GM12878 (cell line): ENCODE measurements at regions not wholly inside any gene's neighbourhood (a gene's known extent, or its start where the extent isn't known, plus 50 kb on each side); places are given as distances from the start of the nearest gene placed in this dataset.

Source experiments
- ATAC-seq: fragments of 200-7000 bp; cut with Tn5 transposase; 3 replicates; pipeline ENCODE4 v1.9.1; 2020; ENCODE audit warnings: mild to moderate bottlenecking, moderate library complexity
- BruUV-seq: library from RNA; stranded (reverse); fragments of 400-500 nt; replicated peaks from 2 replicates; lab custom pipeline; 2021; lab: Mats Ljungman, UMichigan
- CTCF ChIA-PET: fragments of 300-600 bp; sonication (Branson Sonifier 250); formaldehyde crosslinking; extraction: SDS; loops from one replicate; lab custom pipeline; 2021; ENCODE audit warnings: inconsistent platforms; lab: Yijun Ruan, JAX
- POLR2A ChIA-PET: fragments of 350-600 bp; formaldehyde crosslinking; extraction: SDS; loops from one replicate; lab custom pipeline; 2021; ENCODE audit warnings: inconsistent platforms; lab: Charles Lee
- RAD21 ChIA-PET: fragments of 300-600 bp; sonication (Branson Sonifier 250); formaldehyde crosslinking; loops from one replicate; lab custom pipeline; 2023; ENCODE audit warnings: antibody characterized with exemption; ENCODE audit not compliant: unreplicated experiment; lab: Charles Lee
- SMC1A ChIA-PET: fragments of 300-600 bp; sonication (Branson Sonifier 250); formaldehyde crosslinking; loops from one replicate; lab custom pipeline; 2023; ENCODE audit not compliant: unreplicated experiment, uncharacterized antibody; lab: Charles Lee
- DNase-seq: peaks from one replicate; pipeline ENCODE4 v3.0.0-alpha.2; 2011; ENCODE audit warnings: low read depth, low spot score
- FAIRE-seq: peaks from 3 replicates; lab custom pipeline; 2011; peaks lifted over from hg19 to GRCh38; lab: Jason Lieb, UNC
- H2AFZ ChIP-seq: 2 replicates; pipeline ENCODE4 v1.6.0; 2011; ENCODE audit warnings: low read depth, low read length, control low read depth; ENCODE audit not compliant: control insufficient read depth
- H3K27ac ChIP-seq: 2 replicates; pipeline ENCODE4 v1.5.1; 2011; ENCODE audit warnings: control low read depth; ENCODE audit not compliant: control insufficient read depth, insufficient read depth
- H3K27me3 ChIP-seq, 2 experiments: replicated peaks in 1 of 2; 2 replicates each; pipeline versions ENCODE4 v1.6.0 to v1.6.1; 2011; ENCODE audit warnings: low read length in 1 of 2; ENCODE audit not compliant: control insufficient read depth in 2 of 2, insufficient read depth in 2 of 2
- H3K36me3 ChIP-seq, 2 experiments: 2 replicates each; pipeline ENCODE4 v1.5.1; 2011; ENCODE audit warnings: low read length in 1 of 2; ENCODE audit not compliant: control insufficient read depth in 2 of 2, insufficient read depth in 2 of 2
- H3K4me1 ChIP-seq: 2 replicates; pipeline ENCODE4 v1.6.1; 2011; ENCODE audit warnings: mild to moderate bottlenecking, low read length, moderate library complexity, mixed read lengths; ENCODE audit not compliant: control insufficient read depth, insufficient read depth
- H3K4me2 ChIP-seq: 2 replicates; pipeline ENCODE4 v1.6.0; 2011; ENCODE audit warnings: control low read depth; ENCODE audit not compliant: control insufficient read depth, insufficient read depth
- H3K4me3 ChIP-seq: fragments of 200-600 bp; sonication (generic); 2 replicates; pipeline ENCODE4 v1.5.1; 2016
- H3K79me2 ChIP-seq: 2 replicates; pipeline ENCODE4 v1.6.0; 2011; ENCODE audit warnings: low read length; ENCODE audit not compliant: control insufficient read depth, insufficient read depth
- H3K9ac ChIP-seq: 2 replicates; pipeline ENCODE4 v1.8.0; 2011; ENCODE audit warnings: low read length, control low read depth, mixed read lengths; ENCODE audit not compliant: control insufficient read depth, insufficient read depth
- H3K9me3 ChIP-seq: replicated peaks from 3 replicates; pipeline ENCODE4 v1.5.1; 2011; ENCODE audit warnings: mild to moderate bottlenecking, low read length; ENCODE audit not compliant: control insufficient read depth, insufficient read depth
- H4K20me1 ChIP-seq: 2 replicates; pipeline ENCODE4 v1.6.0; 2011; ENCODE audit not compliant: control insufficient read depth, insufficient read depth
- CEBPZ ChIP-seq: fragments of 150-350 bp; IDR thresholded peaks from 2 replicates; pipeline ENCODE4 v1.6.1; 2016; ENCODE audit warnings: low read depth, low read length
- FOS ChIP-seq: IDR thresholded peaks from 3 replicates; pipeline ENCODE4 v1.6.1; 2011; ENCODE audit warnings: borderline replicate concordance; ENCODE audit not compliant: insufficient read length; ENCODE audit errors: extremely low read depth
- GATAD2B ChIP-seq: fragments of 450-650 bp; conservative IDR thresholded peaks from 2 replicates; pipeline ENCODE4 v1.6.1; 2017; ENCODE audit warnings: low read depth, mild to moderate bottlenecking, moderate library complexity
- HDAC2 ChIP-seq: fragments of 200-600 bp; sonication (generic); IDR thresholded peaks from 2 replicates; pipeline ENCODE4 v1.6.1; 2017
- HDAC6 ChIP-seq: fragments of 200-600 bp; sonication (generic); IDR thresholded peaks from one replicate; pipeline ENCODE4 v1.8.0; 2017; ENCODE audit warnings: antibody characterized with exemption; ENCODE audit not compliant: unreplicated experiment
- MYC ChIP-seq: IDR thresholded peaks from 2 replicates; pipeline ENCODE4 v1.6.1; 2011; ENCODE audit warnings: mild to moderate bottlenecking, low read length, moderate library complexity, inconsistent platforms; ENCODE audit not compliant: insufficient read depth, insufficient replicate concordance, insufficient read length, severe bottlenecking
- NR2C2 ChIP-seq: IDR thresholded peaks from 2 replicates; pipeline ENCODE4 v1.6.1; 2011; ENCODE audit warnings: borderline replicate concordance, low read depth; ENCODE audit not compliant: control insufficient read depth, insufficient read length
- PKNOX1 ChIP-seq: fragments of 450-650 bp; IDR thresholded peaks from 2 replicates; pipeline ENCODE4 v1.6.1; 2016; ENCODE audit warnings: mild to moderate bottlenecking
- POLR2A ChIP-seq: IDR thresholded peaks from 2 replicates; pipeline ENCODE4 v1.6.1; 2011; ENCODE audit warnings: low read depth, mild to moderate bottlenecking, low read length
- REST ChIP-seq: IDR thresholded peaks from 2 replicates; pipeline ENCODE4 v1.6.1; 2012; ENCODE audit warnings: mild to moderate bottlenecking, low read depth, low read length
- SMC3 ChIP-seq: IDR thresholded peaks from 2 replicates; pipeline ENCODE4 v1.6.1; 2011; ENCODE audit warnings: low read length, improper control_type of control experiment, borderline replicate concordance
- WGBS: methylation state at CpG from one replicate; pipeline ENCODE4 v1.1.6; 2016; ENCODE audit warnings: low lambda C conversion rate; ENCODE audit not compliant: insufficient replicate concordance, insufficient coverage; ENCODE audit errors: missing lambda C conversion rate; 5-methylcytosine and 5-hydroxymethylcytosine counted together
- in situ Hi-C: fragments of 300-500 bp; cut with MboI; formaldehyde crosslinking; loops from 9 replicates; pipeline ENCODE4 v1.14.3; 2018; ENCODE audit warnings: mixed read lengths
- intact Hi-C: fragments of 100-400 bp; cut with micrococcal nuclease; formaldehyde crosslinking; loops from one replicate; pipeline ENCODE4 v1.14.2; 2022; ENCODE audit not compliant: unreplicated experiment

GRCh38 chr11:46181843-46182424, 60.7 kb upstream of the PHF21A start:
- ATAC-seq (no peak), DNase-seq (no peak), FAIRE-seq (no peak)
- no peak overlapping the region for H3K9ac ChIP-seq
- no peaks in the 10 kb centered on the region; the same call in 2 of the 3 replicates for H3K9me3 ChIP-seq
- no peaks in the 10 kb centered on the region for H3K36me3 ChIP-seq
- 32% methylated on average over 5 of the region's 5 CpGs for WGBS
- H3K79me2 ChIP-seq, result no peaks in the 10 kb centered on the region
- in situ Hi-C loops, result no loop called here
- H3K4me2 ChIP-seq, result no peak overlapping the region
- H3K4me3 ChIP-seq, result no peak overlapping the region
- no peak overlapping the region for H3K27ac ChIP-seq
- ChIA-PET RAD21 (no interaction called here), SMC1A (no interaction called here), POLR2A (no interaction called here), CTCF (no interaction called here)
- no peak overlapping the region for H2AFZ ChIP-seq
- H3K4me1 ChIP-seq, result no peaks in the 10 kb centered on the region
- BruUV-seq, result no TSS peak
- peaks cover 1 to 3% of the 10 kb centered on the region in 2 experiments; a peak in 2 of 4 replicates for H3K27me3 ChIP-seq
- H4K20me1 ChIP-seq, result no peaks in the 10 kb centered on the region; the same call in 1 of the 2 replicates
- intact Hi-C loops, result no loop called here
- no peak for TF ChIP-seq HDAC2
- no peak for TF ChIP-seq FOS
- no peak for TF ChIP-seq NR2C2
- no peak for TF ChIP-seq SMC3
- no peak for TF ChIP-seq MYC
- no peak for TF ChIP-seq GATAD2B
- no peak for TF ChIP-seq REST
- TF ChIP-seq POLR2A, result no peak
- TF ChIP-seq HDAC6, result no peak
- no peak for TF ChIP-seq CEBPZ
- no peak for TF ChIP-seq PKNOX1
